Vagina (tissue), 2 donors: ENCODE measurements at regions not wholly inside any gene's neighbourhood (a gene's known extent, or its start where the extent isn't known, plus 50 kb on each side); places are given as distances from the start of the nearest gene placed in this dataset.

ENCODE experiments used
- DNase-seq, 2 donors: peaks; one replicate each; pipeline ENCODE4 v3.0.0-alpha.2; 2017; ENCODE audit errors: extremely low spot score in 2 of 2
- H3K27ac ChIP-seq: fragments of 200-600 bp; sonication (generic); one replicate; pipeline ENCODE4 v1.5.1; 2019
- H3K27me3 ChIP-seq: fragments of 200-600 bp; sonication (generic); one replicate; pipeline ENCODE4 v1.5.1; 2019
- H3K36me3 ChIP-seq, 2 donors: fragments of 200-600 bp; sonication (generic); one replicate each; pipeline ENCODE4 v1.5.1; 2017 to 2019
- H3K4me1 ChIP-seq: fragments of 200-600 bp; sonication (generic); one replicate; pipeline ENCODE4 v1.5.1; 2019
- H3K4me3 ChIP-seq, 2 donors: fragments of 200-600 bp; sonication (generic); 1 replicate in 1 of 2; 2 replicates in 1 of 2; pipeline ENCODE4 v1.5.1; 2016 to 2019
- H3K9me3 ChIP-seq: fragments of 200-600 bp; sonication (generic); one replicate; pipeline ENCODE4 v1.5.1; 2019
- CTCF ChIP-seq, 3 experiments: fragments of 450-650 bp in 2 of 3; fragments of 200-600 bp in 1 of 3; sonication (generic) in 1 of 3; IDR thresholded peaks; one replicate each; pipeline ENCODE4 v1.5.1; 2017 to 2019; ENCODE audit warnings: antibody characterized with exemption in 3 of 3, mild to moderate bottlenecking in 2 of 3, moderate library complexity in 2 of 3
- POLR2A ChIP-seq, 2 donors: fragments of 450-650 bp; IDR thresholded peaks; one replicate each; pipeline ENCODE4 v1.6.1; 2017; ENCODE audit warnings: antibody characterized with exemption in 2 of 2, mild to moderate bottlenecking in 2 of 2, moderate library complexity in 2 of 2
- POLR2AphosphoS5 ChIP-seq, 2 donors: sonication (generic); formaldehyde crosslinking; IDR thresholded peaks; one replicate each; pipeline ENCODE4 v1.9.0; 2017; ENCODE audit warnings: antibody characterized with exemption in 2 of 2, mild to moderate bottlenecking in 2 of 2, low read depth in 1 of 2; ENCODE audit not compliant: insufficient read depth in 1 of 2
- intact Hi-C: fragments of 100-400 bp; cut with DNase I; formaldehyde crosslinking; loops from one replicate; pipeline ENCODE4 v1.15.1; 2023

DNA sequence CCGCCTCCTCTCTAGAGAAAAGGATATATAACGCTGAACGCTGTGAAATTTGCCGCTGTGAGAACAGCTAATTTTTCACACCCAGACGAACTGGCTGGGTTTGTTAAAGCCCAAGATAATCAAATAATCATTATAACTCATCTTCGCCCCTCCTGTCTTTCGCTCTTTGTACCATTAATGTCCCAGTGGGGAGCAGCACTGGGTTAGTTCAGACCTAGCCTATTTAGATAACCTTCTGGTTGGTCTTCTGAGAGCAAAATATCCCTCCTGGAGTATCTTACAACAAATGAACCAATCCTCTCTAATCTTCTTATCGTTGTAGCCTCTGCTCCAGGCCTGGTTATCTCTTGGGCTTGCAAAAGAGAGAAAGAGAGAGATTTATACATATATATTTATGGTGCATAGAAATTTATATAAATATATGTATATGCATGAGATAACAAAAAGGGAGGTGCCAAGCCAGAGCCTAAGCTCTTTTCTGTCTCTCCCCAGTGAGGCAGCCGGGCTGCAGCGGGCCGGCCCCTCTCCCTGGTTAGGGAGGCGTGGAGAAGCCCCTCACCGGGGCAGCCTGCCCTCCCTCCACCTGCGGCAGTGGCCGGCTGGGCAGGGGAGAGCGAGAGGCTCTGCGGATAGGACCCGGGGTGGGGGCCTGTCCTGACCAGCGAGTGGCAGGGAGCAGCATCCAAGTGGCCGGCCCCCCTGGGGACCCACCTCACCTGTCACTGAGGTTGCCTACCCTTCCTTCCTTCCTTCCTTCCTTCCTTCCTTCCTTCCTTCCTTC, 202.0 kb upstream of the LHX5 start:
- H3K4me3 ChIP-seq: no peak overlapping the region
- no peak for DNase-seq
- no peaks in the 10 kb centered on the region for H3K4me1 ChIP-seq
- H3K27ac ChIP-seq: no peak overlapping the region
- H3K9me3 ChIP-seq: no peaks in the 10 kb centered on the region
- H3K27me3 ChIP-seq: no peaks in the 10 kb centered on the region
- H3K36me3 ChIP-seq: no peaks in the 10 kb centered on the region
- TF ChIP-seq CTCF (IDR thresholded peaks at IDR 0.05): no peak
- TF ChIP-seq POLR2A (IDR thresholded peaks at IDR 0.05): no peak
- no peak for TF ChIP-seq POLR2AphosphoS5 (IDR thresholded peaks at IDR 0.05; ENCODE audit: insufficient read depth in 1 of 2, low read depth in 1 of 2)
- intact Hi-C loops: no loop called here

- Histone ChIP-seq H3K36me3 (no peaks in the 10 kb centered on the region), H3K4me1 (no peaks in the 10 kb centered on the region), H3K27me3 (no peaks in the 10 kb centered on the region), H3K27ac (no peak overlapping the region), H3K4me3 (no peak overlapping the region), H3K9me3 (no peaks in the 10 kb centered on the region)
- intact Hi-C loops: no loop called here
- TF ChIP-seq CTCF (IDR thresholded peaks at IDR 0.05) (no peak), POLR2AphosphoS5 (IDR thresholded peaks at IDR 0.05; ENCODE audit: insufficient read depth in 1 of 2, low read depth in 1 of 2) (no peak), POLR2A (IDR thresholded peaks at IDR 0.05) (no peak)
- DNase-seq: no peak
These were observed 199.1 kb upstream of the LHX5 start for GRCh38 chr12:113670742-113671141.

DNA sequence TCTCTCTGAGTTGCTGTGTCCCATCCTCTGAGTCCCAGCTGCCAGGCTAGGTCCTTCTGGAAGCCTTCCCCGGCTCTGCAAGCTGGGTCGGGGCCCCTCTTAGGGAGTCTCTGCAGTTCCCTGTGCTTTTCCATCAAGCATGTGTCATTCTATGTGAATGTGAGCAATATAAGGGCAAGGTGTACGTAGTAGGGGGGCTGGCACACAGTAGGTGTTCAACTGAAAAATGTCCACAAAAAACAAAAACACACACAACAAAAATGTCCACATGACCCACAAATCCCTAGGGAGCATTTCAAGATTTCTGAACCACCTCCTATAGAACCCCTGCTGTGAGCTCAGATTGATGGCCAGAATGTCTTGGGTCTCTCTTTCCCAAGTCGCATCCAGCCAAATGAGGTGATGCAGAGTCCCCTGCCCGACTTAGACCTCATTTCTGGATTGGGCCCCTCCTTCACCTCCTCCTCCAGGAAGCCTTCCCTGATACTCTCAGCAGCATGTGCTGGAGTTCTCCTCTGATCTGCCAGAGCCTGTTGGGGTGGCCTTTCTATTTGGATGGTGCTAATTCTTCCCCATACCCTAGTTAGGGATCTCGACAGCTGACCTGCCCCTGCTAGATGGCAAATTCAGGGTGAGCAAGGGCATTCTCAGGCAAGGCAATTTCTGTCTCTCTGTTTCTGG, 196.1 kb upstream of the LHX5 start:
- Histone ChIP-seq H3K9me3 (no peaks in the 10 kb centered on the region), H3K4me3 (no peak overlapping the region), H3K36me3 (no peaks in the 10 kb centered on the region), H3K27me3 (no peaks in the 10 kb centered on the region), H3K27ac (no peak overlapping the region), H3K4me1 (no peaks in the 10 kb centered on the region)
- intact Hi-C loops: no loop called here
- no peak for TF ChIP-seq POLR2AphosphoS5 (IDR thresholded peaks at IDR 0.05; ENCODE audit: insufficient read depth in 1 of 2, low read depth in 1 of 2)
- TF ChIP-seq POLR2A (IDR thresholded peaks at IDR 0.05): no peak
- TF ChIP-seq CTCF (IDR thresholded peaks at IDR 0.05): no peak
- no peak for DNase-seq

- no peak for TF ChIP-seq POLR2AphosphoS5 (IDR thresholded peaks at IDR 0.05; ENCODE audit: insufficient read depth in 1 of 2, low read depth in 1 of 2)
- no peak for TF ChIP-seq POLR2A (IDR thresholded peaks at IDR 0.05)
- no peak for TF ChIP-seq CTCF (IDR thresholded peaks at IDR 0.05)
- DNase-seq: no peak
- no peaks in the 10 kb centered on the region for H3K36me3 ChIP-seq
- no peaks in the 10 kb centered on the region for H3K27me3 ChIP-seq
- no peaks in the 10 kb centered on the region for H3K4me1 ChIP-seq
- no peak overlapping the region for H3K4me3 ChIP-seq
- no peak overlapping the region for H3K27ac ChIP-seq
- H3K9me3 ChIP-seq: no peaks in the 10 kb centered on the region
- intact Hi-C loops: no loop called here
These were observed 195.4 kb upstream of the LHX5 start for GRCh38 chr12:113667095-113667494.

DNA sequence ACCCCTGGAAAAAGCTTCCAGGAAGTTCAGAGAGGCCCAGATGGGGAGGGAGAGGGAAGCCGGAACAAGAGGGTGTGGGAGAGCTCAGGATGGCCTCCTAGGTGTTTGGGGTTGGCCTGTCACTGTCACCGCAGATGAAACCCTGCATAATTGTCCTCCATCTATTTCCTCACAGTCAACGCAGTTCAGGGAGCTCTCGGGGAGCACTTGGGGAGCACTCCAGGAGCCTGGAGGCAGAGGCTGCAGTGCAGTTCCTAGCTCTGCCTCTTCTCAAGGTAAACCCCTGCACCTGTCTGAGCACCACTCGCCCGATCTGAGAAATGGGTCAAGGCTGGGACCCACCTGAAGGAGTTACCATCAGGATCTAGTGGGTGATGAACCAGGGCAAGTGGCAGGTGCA, 194.6 kb upstream of the LHX5 start:
- H3K27ac ChIP-seq: no peak overlapping the region
- no peak for DNase-seq
- TF ChIP-seq CTCF (IDR thresholded peaks at IDR 0.05) (no peak), POLR2A (IDR thresholded peaks at IDR 0.05) (no peak), POLR2AphosphoS5 (IDR thresholded peaks at IDR 0.05; ENCODE audit: insufficient read depth in 1 of 2, low read depth in 1 of 2) (no peak)
- no peaks in the 10 kb centered on the region for H3K9me3 ChIP-seq
- H3K27me3 ChIP-seq: no peaks in the 10 kb centered on the region
- intact Hi-C loops: no loop called here
- no peaks in the 10 kb centered on the region for H3K4me1 ChIP-seq
- no peak overlapping the region for H3K4me3 ChIP-seq
- no peaks in the 10 kb centered on the region for H3K36me3 ChIP-seq
